HEK293 (cell line): ENCODE measurements at regions not wholly inside any gene's neighbourhood (a gene's known extent, or its start where the extent isn't known, plus 50 kb on each side); places are given as distances from the start of the nearest gene placed in this dataset.

Source experiments
- ZNF549 ChIP-seq: fragments of 450-650 bp; IDR thresholded peaks from 2 replicates; pipeline ENCODE4 v1.5.1; 2018; ENCODE audit warnings: missing biosample characterization, missing genetic modification characterization, mild to moderate bottlenecking, inconsistent platforms, moderate library complexity
- TF ChIP-seq, protein P1 (sequence below): fragments of 450-650 bp; formaldehyde crosslinking; IDR thresholded peaks from 2 replicates; pipeline ENCODE4 v1.5.1; 2016; ENCODE audit warnings: missing biosample characterization, missing genetic modification characterization
- TF ChIP-seq, protein P2 (sequence below): fragments of 450-650 bp; formaldehyde crosslinking; IDR thresholded peaks from 2 replicates; pipeline ENCODE4 v1.5.1; 2016; ENCODE audit warnings: missing biosample characterization, missing genetic modification characterization

GRCh38 chr4:107562316-107562715 is 157.7 kb downstream of the PAPSS1 start:
- no peak for TF ChIP-seq ZNF549 (tag by site-specific recombination)
- TF ChIP-seq, protein P1, sequence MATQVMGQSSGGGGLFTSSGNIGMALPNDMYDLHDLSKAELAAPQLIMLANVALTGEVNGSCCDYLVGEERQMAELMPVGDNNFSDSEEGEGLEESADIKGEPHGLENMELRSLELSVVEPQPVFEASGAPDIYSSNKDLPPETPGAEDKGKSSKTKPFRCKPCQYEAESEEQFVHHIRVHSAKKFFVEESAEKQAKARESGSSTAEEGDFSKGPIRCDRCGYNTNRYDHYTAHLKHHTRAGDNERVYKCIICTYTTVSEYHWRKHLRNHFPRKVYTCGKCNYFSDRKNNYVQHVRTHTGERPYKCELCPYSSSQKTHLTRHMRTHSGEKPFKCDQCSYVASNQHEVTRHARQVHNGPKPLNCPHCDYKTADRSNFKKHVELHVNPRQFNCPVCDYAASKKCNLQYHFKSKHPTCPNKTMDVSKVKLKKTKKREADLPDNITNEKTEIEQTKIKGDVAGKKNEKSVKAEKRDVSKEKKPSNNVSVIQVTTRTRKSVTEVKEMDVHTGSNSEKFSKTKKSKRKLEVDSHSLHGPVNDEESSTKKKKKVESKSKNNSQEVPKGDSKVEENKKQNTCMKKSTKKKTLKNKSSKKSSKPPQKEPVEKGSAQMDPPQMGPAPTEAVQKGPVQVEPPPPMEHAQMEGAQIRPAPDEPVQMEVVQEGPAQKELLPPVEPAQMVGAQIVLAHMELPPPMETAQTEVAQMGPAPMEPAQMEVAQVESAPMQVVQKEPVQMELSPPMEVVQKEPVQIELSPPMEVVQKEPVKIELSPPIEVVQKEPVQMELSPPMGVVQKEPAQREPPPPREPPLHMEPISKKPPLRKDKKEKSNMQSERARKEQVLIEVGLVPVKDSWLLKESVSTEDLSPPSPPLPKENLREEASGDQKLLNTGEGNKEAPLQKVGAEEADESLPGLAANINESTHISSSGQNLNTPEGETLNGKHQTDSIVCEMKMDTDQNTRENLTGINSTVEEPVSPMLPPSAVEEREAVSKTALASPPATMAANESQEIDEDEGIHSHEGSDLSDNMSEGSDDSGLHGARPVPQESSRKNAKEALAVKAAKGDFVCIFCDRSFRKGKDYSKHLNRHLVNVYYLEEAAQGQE (tag by site-specific recombination): no peak
- TF ChIP-seq, protein P2, sequence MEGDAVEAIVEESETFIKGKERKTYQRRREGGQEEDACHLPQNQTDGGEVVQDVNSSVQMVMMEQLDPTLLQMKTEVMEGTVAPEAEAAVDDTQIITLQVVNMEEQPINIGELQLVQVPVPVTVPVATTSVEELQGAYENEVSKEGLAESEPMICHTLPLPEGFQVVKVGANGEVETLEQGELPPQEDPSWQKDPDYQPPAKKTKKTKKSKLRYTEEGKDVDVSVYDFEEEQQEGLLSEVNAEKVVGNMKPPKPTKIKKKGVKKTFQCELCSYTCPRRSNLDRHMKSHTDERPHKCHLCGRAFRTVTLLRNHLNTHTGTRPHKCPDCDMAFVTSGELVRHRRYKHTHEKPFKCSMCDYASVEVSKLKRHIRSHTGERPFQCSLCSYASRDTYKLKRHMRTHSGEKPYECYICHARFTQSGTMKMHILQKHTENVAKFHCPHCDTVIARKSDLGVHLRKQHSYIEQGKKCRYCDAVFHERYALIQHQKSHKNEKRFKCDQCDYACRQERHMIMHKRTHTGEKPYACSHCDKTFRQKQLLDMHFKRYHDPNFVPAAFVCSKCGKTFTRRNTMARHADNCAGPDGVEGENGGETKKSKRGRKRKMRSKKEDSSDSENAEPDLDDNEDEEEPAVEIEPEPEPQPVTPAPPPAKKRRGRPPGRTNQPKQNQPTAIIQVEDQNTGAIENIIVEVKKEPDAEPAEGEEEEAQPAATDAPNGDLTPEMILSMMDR (tag by site-specific recombination): no peak
